ENCODE measurements at regions not wholly inside any gene's neighbourhood (a gene's known extent, or its start where the extent isn't known, plus 50 kb on each side); places are given as distances from the start of the nearest gene placed in this dataset.

GRCh38 chr7:136143271-136143670 lies 166.1 kb upstream of the MTPN start:
- no peaks in the 10 kb centered on the region for H3K27me3 ChIP-seq (ENCODE audit: control insufficient read depth in 2 of 2, insufficient read depth in 2 of 2, low read length in 2 of 2)
- H4K20me1 ChIP-seq (replicated peaks; ENCODE audit: control insufficient read depth, extremely low read depth, insufficient read depth, low read length): no peaks in the 10 kb centered on the region
- TF ChIP-seq JUN (IDR thresholded peaks at IDR 0.05; ENCODE audit: borderline replicate concordance, insufficient read depth, insufficient read length, low read depth): no peak
- no peak for TF ChIP-seq POLR2A (IDR thresholded peaks at IDR 0.05; ENCODE audit: low read depth, low read length)
- TF ChIP-seq MYC (IDR thresholded peaks at IDR 0.05; ENCODE audit: low read depth, low read length): no peak
- TF ChIP-seq FOS (IDR thresholded peaks at IDR 0.05; ENCODE audit: borderline replicate concordance, insufficient read depth, low read length): no peak
- dilution Hi-C loops (cut with MboI; ENCODE audit: extremely low pct_ligation_motif_present, low sequenced_read_pairs): no loop called here
- BruUV-seq (replicated peaks): no TSS peak
- intact Hi-C loops (cut with micrococcal nuclease): no loop called here
- H3K9me3 ChIP-seq (replicated peaks; ENCODE audit: control insufficient read depth, insufficient read depth, low read length): no peaks in the 10 kb centered on the region
- no peaks in the 10 kb centered on the region for H3K79me2 ChIP-seq (ENCODE audit: control insufficient read depth, insufficient read depth, low read length)
- no peak overlapping the region for H3K4me2 ChIP-seq (ENCODE audit: insufficient read depth, low read length)
- CTCF ChIA-PET: no interaction called here
- DNase-seq (ENCODE audit: low read depth, low spot score) (no peak), FAIRE-seq (no peak)
- no peak overlapping the region for H3K27ac ChIP-seq (ENCODE audit: insufficient read depth, low read depth, low read length)
- H3K36me3 ChIP-seq (ENCODE audit: control insufficient read depth in 2 of 2, extremely low read depth in 1 of 2, insufficient read depth in 2 of 2, low read length in 2 of 2): no peaks in the 10 kb centered on the region
- H3K9me1 ChIP-seq (replicated peaks; ENCODE audit: control insufficient read depth, extremely low read depth, insufficient read depth, low read length): no peaks in the 10 kb centered on the region
- POLR2A ChIA-PET: no interaction called here
- no peak overlapping the region for H2AFZ ChIP-seq (ENCODE audit: low read depth, low read length)
- no peaks in the 10 kb centered on the region for H3K4me1 ChIP-seq (ENCODE audit: control insufficient read depth, extremely low read depth, insufficient read depth, low read length)
- H3K4me3 ChIP-seq (replicated peaks in 1 of 3; ENCODE audit: insufficient read depth in 1 of 3, low read depth in 1 of 3, low read length in 3 of 3): no peak overlapping the region
- no peak overlapping the region for H3K9ac ChIP-seq (replicated peaks; ENCODE audit: extremely low read depth, insufficient read depth, low read length)

DNA sequence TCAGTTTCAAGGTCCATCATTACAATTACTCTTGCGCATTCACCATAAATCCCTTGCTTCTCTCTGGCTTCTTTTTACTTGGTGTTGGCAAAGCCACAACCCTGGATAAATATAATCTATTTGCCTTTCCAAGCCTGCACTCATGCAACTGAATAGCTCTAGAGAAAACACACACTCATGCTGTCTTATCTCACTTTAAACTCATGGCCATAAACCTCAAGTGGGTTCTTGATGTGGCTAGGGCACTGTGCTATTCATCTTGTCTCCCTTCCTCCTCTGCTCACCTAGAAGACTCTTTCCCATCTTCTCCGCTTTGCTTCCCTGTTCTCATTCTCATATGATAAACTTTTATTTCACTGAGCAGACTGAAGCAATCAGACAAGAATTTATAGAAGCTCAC lies 165.4 kb upstream of the MTPN start:
- CTCF ChIA-PET: interaction anchor here (0.9 kb wide), 1 partner anchor 27 kb away, joined by 3 read pairs; no protein-coding TSS in a partner anchor
- TF ChIP-seq GATA2 (IDR thresholded peaks at IDR 0.05; ENCODE audit: insufficient read depth, insufficient read length, low read depth, low read length) (no peak), POLR2A (IDR thresholded peaks at IDR 0.05; ENCODE audit: low read depth, low read length) (no peak)
- Histone ChIP-seq H4K20me1 (replicated peaks; ENCODE audit: control insufficient read depth, extremely low read depth, insufficient read depth, low read length) (no peaks in the 10 kb centered on the region), H3K9ac (replicated peaks; ENCODE audit: extremely low read depth, insufficient read depth, low read length) (no peak overlapping the region), H3K4me1 (ENCODE audit: control insufficient read depth, extremely low read depth, insufficient read depth, low read length) (no peaks in the 10 kb centered on the region), H3K27me3 (ENCODE audit: control insufficient read depth in 2 of 2, insufficient read depth in 2 of 2, low read length in 2 of 2) (no peaks in the 10 kb centered on the region), H3K27ac (ENCODE audit: insufficient read depth, low read depth, low read length) (no peak overlapping the region), H3K9me1 (replicated peaks; ENCODE audit: control insufficient read depth, extremely low read depth, insufficient read depth, low read length) (no peaks in the 10 kb centered on the region), H3K79me2 (ENCODE audit: control insufficient read depth, insufficient read depth, low read length) (no peaks in the 10 kb centered on the region), H3K9me3 (replicated peaks; ENCODE audit: control insufficient read depth, insufficient read depth, low read length) (no peaks in the 10 kb centered on the region), H3K4me3 (replicated peaks in 1 of 3; ENCODE audit: insufficient read depth in 1 of 3, low read depth in 1 of 3, low read length in 3 of 3) (no peak overlapping the region), H3K36me3 (ENCODE audit: control insufficient read depth in 2 of 2, extremely low read depth in 1 of 2, insufficient read depth in 2 of 2, low read length in 2 of 2) (no peaks in the 10 kb centered on the region), H3K4me2 (ENCODE audit: insufficient read depth, low read length) (no peak overlapping the region), H2AFZ (ENCODE audit: low read depth, low read length) (no peak overlapping the region)
- no peak for FAIRE-seq
- POLR2A ChIA-PET: no interaction called here
- no peak for DNase-seq (ENCODE audit: low read depth, low spot score)
- intact Hi-C loops (cut with micrococcal nuclease): no loop called here
- BruUV-seq (replicated peaks): no TSS peak
- dilution Hi-C loops (cut with MboI; ENCODE audit: extremely low pct_ligation_motif_present, low sequenced_read_pairs): no loop called here

Measured in endothelial cell of umbilical vein (primary cell).